Parathyroid adenoma (tissue), 2 donors: ENCODE measurements at regions not wholly inside any gene's neighbourhood (a gene's known extent, or its start where the extent isn't known, plus 50 kb on each side); places are given as distances from the start of the nearest gene placed in this dataset.

Experiments used
- H2AFZ ChIP-seq: fragments of 300-600 bp; sonication (generic); one replicate; pipeline ENCODE4 v1.7.0; 2017; ENCODE audit warnings: antibody characterized with exemption, mild to moderate bottlenecking
- H3K27ac ChIP-seq: fragments of 300-600 bp; sonication (generic); one replicate; pipeline ENCODE4 v1.7.0; 2017
- H3K27me3 ChIP-seq: fragments of 300-600 bp; sonication (generic); one replicate; pipeline ENCODE4 v1.7.0; 2017; ENCODE audit warnings: low read length; ENCODE audit not compliant: control insufficient read depth, insufficient read depth
- H3K36me3 ChIP-seq: fragments of 300-600 bp; sonication (generic); one replicate; pipeline ENCODE4 v1.7.0; 2017; ENCODE audit warnings: low read length; ENCODE audit not compliant: control insufficient read depth, insufficient read depth
- H3K4me1 ChIP-seq: fragments of 300-600 bp; sonication (generic); one replicate; pipeline ENCODE4 v1.7.0; 2017; ENCODE audit warnings: control low read depth
- H3K4me2 ChIP-seq: fragments of 300-600 bp; sonication (generic); one replicate; pipeline ENCODE4 v1.7.0; 2017; ENCODE audit warnings: low read length
- H3K4me3 ChIP-seq: fragments of 300-600 bp; sonication (generic); one replicate; pipeline ENCODE4 v1.7.0; 2017; ENCODE audit warnings: low read depth, low read length
- H3K79me2 ChIP-seq: fragments of 300-600 bp; sonication (generic); one replicate; pipeline ENCODE4 v1.7.0; 2017; ENCODE audit warnings: control low read depth
- H3K9ac ChIP-seq: fragments of 300-600 bp; sonication (generic); one replicate; pipeline ENCODE4 v1.7.0; 2017; ENCODE audit warnings: mild to moderate bottlenecking
- H3K9me3 ChIP-seq: fragments of 300-600 bp; sonication (generic); one replicate; pipeline ENCODE4 v1.7.0; 2017; ENCODE audit warnings: low read length; ENCODE audit not compliant: control insufficient read depth
- TF ChIP-seq, protein P1 (sequence below): fragments of 300-600 bp; sonication (generic); IDR thresholded peaks from one replicate; pipeline ENCODE4 v1.7.0; 2017; ENCODE audit warnings: antibody characterized with exemption, mild to moderate bottlenecking
- donor health status: primary hyperparathyroidism.

DNA sequence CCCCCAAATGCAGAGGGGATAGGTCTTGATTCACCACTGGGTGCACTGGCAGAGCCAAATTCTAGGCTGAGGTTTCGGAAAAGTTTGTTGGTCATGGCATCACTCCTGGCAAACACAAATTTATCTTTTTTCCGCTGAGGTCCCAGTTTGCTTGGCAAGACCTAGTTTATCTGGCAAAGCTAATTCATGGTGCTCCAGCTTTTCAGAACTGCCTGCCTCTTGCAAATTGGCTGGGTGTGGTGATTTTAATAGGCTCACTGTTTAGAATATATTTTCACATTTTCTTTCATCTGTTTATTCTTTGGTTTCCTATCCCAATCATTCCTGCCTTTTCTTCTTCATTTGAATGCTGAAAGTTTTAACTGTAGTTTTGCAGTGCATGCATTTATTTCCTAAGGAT is 50.5 kb upstream of the MAMDC2 start:
- no peaks in the 10 kb centered on the region for H3K27me3 ChIP-seq
- H3K4me1 ChIP-seq = no peaks in the 10 kb centered on the region
- no peaks in the 10 kb centered on the region for H3K9me3 ChIP-seq
- H2AFZ ChIP-seq = no peak overlapping the region
- no peaks in the 10 kb centered on the region for H3K36me3 ChIP-seq
- no peaks in the 10 kb centered on the region for H3K79me2 ChIP-seq
- TF ChIP-seq, protein P1, sequence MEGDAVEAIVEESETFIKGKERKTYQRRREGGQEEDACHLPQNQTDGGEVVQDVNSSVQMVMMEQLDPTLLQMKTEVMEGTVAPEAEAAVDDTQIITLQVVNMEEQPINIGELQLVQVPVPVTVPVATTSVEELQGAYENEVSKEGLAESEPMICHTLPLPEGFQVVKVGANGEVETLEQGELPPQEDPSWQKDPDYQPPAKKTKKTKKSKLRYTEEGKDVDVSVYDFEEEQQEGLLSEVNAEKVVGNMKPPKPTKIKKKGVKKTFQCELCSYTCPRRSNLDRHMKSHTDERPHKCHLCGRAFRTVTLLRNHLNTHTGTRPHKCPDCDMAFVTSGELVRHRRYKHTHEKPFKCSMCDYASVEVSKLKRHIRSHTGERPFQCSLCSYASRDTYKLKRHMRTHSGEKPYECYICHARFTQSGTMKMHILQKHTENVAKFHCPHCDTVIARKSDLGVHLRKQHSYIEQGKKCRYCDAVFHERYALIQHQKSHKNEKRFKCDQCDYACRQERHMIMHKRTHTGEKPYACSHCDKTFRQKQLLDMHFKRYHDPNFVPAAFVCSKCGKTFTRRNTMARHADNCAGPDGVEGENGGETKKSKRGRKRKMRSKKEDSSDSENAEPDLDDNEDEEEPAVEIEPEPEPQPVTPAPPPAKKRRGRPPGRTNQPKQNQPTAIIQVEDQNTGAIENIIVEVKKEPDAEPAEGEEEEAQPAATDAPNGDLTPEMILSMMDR = no peak
- H3K4me2 ChIP-seq = no peak overlapping the region
- no peak overlapping the region for H3K4me3 ChIP-seq
- H3K27ac ChIP-seq = no peak overlapping the region
- H3K9ac ChIP-seq = no peak overlapping the region
